HFF-Myc (cell line): ENCODE measurements at regions not wholly inside any gene's neighbourhood (a gene's known extent, or its start where the extent isn't known, plus 50 kb on each side); places are given as distances from the start of the nearest gene placed in this dataset.

ENCODE experiments used
- DNase-seq: peaks from one replicate; pipeline ENCODE4 v3.0.0-alpha.2; 2011; ENCODE audit warnings: low read depth; ENCODE audit errors: extremely low read depth
- H3K4me3 ChIP-seq: replicated peaks from 2 replicates; pipeline ENCODE4 v1.5.1; 2011; ENCODE audit warnings: low read depth, mild to moderate bottlenecking, control low read depth, low read length
- CTCF ChIP-seq: IDR thresholded peaks from 2 replicates; pipeline ENCODE4 v1.5.1; 2012; ENCODE audit warnings: mild to moderate bottlenecking, low read depth, low read length, control low read depth; ENCODE audit errors: missing control alignments

GRCh38 chr2:150357770-150358467 is 129.5 kb downstream of the RND3 start:
- no peak overlapping the region for H3K4me3 ChIP-seq
- no peak for TF ChIP-seq CTCF
- DNase-seq = no peak

GRCh38 chr2:150355440-150355839 is 132.0 kb downstream of the RND3 start:
- TF ChIP-seq CTCF = no peak
- no peak overlapping the region for H3K4me3 ChIP-seq
- no peak for DNase-seq

GRCh38 chr2:150353376-150353775 is 134.1 kb downstream of the RND3 start:
- DNase-seq = no peak
- no peak overlapping the region for H3K4me3 ChIP-seq
- TF ChIP-seq CTCF = no peak

GRCh38 chr2:150351922-150352321 is 135.5 kb downstream of the RND3 start:
- no peak for DNase-seq
- no peak for TF ChIP-seq CTCF
- H3K4me3 ChIP-seq = no peak overlapping the region

- no peak for DNase-seq
- no peak overlapping the region for H3K4me3 ChIP-seq
- no peak for TF ChIP-seq CTCF
Observed at GRCh38 chr2:150350500-150350899, 137.0 kb downstream of the RND3 start.

GRCh38 chr2:150346806-150347205 is 140.7 kb downstream of the RND3 start:
- TF ChIP-seq CTCF = no peak
- H3K4me3 ChIP-seq = no peak overlapping the region
- no peak for DNase-seq

- no peak for TF ChIP-seq CTCF
- DNase-seq = no peak
- H3K4me3 ChIP-seq = no peak overlapping the region
Observed at GRCh38 chr2:150341982-150342680, 145.3 kb downstream of the RND3 start.
